Hematopoietic multipotent progenitor cell treated with erythropoietin and hydrocortisone succinate and interleukin-3 and kit ligand, for 17 days (in vitro differentiated cells): ENCODE measurements at regions not wholly inside any gene's neighbourhood (a gene's known extent, or its start where the extent isn't known, plus 50 kb on each side); places are given as distances from the start of the nearest gene placed in this dataset.

Experiments used
- DNase-seq: peaks from one replicate; pipeline ENCODE4 v3.0.0-alpha.2; 2015; ENCODE audit warnings: low spot score

DNA sequence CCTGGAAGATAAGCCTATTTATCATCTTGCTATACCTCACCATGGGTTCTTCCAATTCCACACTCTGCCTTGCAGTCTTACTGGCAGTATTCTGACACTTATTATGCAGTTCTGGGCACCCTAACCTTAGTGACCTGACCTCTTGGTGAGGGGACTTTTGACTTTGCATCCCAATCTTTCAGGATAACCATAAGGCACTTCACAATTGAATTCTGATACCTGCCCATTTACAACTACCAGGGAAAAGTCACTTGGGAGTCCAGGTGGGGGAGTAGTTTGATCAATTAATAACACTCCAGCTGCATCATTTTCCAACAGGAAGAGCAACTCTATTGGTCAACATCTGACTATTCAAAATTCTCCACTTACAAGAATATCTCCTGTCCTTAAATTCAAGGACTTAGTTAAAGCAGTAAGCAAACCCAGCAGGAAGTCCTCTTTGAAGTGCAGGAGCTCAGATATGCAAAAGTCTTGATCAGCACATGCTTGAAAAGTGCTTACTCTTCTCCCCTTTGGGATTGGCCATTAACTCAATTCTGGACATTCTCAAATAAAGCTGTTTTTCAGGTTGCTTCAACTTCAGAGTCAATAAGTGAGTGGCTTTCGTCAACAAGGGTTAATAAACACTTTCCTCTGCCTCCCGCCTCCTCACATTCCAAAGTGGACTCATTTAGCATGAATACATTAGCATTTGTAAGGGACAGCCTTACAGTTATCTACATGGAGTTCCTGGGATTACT is 177.4 kb upstream of the NRIP1 start:
- DNase-seq = no peak

DNA sequence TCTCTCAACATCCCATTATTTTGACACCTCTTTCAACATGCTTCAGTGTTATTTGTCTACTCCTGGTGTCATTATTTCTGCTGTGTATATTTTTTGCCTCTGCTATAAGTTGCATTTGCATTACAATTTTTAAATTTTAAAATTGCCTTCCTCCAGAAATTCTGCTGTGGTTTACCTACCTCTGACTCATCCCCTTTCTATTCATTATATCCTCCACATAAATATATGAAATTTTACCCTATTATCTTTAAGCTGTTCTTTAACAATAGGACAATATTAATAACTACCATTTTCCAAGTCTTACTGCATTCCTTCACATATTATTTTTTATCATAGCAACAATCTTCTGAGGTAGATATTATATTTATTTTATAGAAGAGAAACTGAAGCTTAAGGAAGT is 178.1 kb upstream of the NRIP1 start:
- DNase-seq = no peak

DNA sequence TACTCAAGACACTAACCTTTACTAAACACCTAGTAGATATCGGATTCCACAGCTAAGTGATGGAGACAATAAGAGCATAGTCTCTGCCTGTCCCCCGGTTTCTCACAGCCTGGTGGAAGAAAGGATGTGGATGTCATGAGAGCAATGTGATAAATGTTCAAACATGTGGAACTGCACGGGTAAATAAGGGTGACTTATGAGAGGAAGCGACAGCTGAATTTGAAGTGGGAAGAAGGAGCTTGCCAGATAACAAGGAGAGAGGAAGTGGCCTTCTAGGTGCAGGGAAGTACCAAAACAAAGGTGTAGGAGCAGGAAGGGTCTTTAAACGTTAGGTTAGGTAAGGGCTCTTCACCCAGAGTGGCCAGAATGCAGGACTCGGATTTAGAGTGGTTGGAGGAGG is 178.6 kb upstream of the NRIP1 start:
- DNase-seq = no peak

DNA sequence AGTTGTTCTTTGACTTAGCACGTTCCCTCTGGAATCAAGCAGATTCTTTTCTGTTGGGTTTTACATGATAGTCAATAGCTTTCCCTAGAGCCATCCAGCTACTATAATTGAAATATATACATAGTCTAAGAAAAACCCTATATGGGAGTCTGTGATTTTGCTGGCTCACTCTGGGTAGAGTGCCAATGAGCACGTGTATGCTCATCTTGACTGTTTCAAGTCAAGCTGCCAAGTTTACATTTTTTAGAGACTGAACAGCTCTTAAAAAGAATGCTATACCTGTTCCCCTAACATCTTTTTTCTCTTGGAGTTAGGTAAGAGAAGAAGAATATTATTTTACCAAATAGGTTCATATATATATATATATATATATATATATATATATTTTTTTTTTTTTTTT is 182.8 kb upstream of the NRIP1 start:
- DNase-seq = no peak

DNA sequence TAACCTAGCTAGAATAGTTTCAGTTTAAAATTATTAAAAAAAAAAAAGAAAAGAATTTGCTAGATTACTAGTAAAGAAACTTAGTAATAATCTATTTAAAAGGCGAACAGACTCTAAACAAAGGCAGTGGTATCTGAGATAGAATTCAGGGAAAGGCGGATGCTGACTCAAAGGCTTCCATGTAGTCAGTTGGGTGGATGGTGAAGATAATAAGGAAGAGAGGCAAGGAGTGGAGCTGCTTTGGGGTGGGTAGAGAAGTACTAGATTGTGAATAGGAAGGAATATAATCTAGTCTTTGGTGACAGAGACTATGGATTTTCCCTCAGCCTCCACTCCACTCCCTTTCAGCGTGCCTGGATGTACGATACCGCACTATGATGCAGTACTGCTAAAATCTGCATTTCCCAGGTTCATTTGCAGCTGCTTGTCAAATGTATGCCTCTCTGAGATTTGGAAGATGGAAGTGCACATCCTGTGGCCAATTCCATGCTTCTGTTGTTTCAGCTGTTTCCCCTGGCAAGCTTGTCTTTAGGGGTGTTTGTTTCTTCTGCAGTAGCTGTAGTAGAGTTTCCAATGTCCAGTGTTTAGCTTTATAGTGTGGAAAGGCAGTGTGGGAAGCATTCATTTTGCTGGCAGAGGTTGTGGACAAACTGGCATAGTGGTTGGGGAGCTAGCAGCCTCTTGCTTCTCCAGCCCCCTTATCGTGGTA is 184.6 kb upstream of the NRIP1 start:
- no peak for DNase-seq

DNA sequence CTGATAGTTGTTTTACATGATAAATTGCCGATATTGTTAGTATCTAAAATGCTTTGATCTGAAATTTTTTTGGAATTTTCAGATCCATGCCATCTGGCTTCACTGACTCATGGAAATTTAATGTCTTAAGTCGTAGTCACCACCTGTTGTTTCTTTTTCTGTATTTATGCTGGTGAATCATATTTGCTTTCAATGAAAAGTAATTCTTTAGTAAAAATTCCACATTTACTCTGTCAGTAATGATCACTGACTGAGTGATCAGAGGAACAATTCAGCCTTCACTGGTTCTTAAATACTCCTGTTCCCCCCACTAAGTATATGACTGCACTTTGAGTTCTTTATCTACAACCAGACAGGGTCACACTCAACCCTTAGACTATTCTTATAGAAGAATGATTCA is 185.6 kb upstream of the NRIP1 start:
- no peak for DNase-seq

DNA sequence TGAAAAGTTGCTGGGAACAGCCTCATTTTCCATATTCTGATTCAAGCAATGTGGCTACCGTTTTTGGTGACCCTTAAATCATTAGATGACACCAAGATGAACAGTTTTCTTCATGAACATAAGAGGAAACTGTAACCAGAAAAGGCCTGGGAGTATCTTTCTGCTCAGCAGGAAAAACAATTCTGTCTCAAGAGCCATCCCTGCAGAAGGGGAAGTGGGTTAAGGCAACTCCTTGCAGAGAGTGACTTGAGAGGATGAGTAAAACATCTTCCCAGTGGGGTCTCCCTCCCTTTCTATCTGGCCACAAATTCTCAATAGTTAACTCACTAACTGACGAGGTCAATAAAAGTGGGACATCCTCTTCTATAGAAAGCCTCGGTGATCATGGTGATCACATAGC is 187.6 kb upstream of the NRIP1 start:
- no peak for DNase-seq

DNA sequence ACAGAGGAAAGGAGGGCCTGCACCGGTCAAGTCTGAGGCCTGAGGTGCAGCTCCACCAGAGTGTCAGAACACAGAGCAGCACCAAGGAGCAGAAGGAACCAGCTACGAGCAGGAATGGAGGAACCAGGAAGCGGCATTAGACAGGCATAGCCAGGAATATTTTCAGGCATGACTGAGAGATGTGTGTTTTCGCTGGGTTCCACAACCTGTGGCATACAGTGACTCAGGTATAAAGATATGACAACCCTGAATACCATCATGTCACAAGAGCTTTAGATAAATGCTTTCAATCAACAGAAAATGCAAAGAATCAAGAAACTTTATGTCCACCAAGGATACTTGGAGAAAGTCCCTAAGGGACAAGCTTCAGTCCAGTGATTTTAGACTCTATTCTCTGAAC is 189.3 kb upstream of the NRIP1 start:
- DNase-seq = no peak

DNA sequence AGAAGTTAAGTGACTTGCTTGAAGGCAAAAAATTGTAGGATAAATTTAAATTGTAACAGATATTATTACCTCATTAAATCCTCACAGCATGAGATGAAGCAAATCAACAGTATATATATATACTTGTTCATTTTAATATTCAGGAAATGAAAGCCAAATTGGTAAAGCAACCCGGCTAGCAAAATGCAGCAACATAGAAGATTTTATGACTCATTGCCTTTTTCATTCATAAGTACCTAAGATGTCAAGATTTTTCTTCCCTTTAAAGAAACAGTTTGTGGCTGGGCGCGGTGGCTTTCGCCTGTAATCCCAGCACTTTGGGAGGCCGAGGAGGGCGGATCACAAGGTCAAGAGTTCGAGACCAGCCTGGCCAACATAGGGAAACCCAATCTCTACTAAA is 190.5 kb upstream of the NRIP1 start:
- DNase-seq = no peak

DNA sequence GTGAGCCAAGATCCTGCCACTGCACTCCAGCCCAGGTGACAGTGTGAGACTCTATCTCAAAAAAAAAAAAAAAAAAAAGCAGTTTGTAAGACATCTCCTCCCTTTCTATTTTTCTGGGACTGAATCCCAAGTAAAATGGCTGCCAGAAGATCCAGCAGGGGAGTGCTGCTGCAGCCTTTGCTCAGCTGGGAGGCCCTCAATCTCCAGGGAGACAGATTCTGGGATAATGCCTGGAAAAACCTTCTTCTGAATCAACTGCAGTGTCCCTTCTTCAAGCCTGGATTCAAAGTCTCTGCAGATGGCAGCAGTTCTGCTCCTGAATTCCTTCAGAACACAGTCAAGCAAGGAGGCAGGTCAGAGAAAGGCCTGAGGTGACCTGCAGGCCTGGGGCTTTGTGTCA is 191.0 kb upstream of the NRIP1 start:
- DNase-seq = no peak

DNA sequence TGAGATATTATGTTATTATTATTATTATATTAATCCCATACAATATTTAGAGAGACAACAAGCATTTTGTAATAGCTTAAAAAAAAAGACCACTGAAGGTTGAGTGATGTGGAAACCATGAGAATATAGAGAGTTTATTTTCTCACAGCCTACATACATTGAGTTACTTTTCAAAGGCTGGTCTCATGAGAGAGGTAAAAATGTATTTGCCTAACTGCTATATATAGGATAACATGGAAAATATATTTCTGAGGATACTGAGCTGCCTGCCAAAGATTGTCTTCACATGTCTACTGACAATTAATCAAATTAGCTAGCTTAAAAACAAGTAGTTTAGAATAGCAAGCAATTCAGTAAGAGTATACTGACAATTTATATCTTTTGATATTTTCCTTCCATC is 192.2 kb upstream of the NRIP1 start:
- DNase-seq = no peak

DNA sequence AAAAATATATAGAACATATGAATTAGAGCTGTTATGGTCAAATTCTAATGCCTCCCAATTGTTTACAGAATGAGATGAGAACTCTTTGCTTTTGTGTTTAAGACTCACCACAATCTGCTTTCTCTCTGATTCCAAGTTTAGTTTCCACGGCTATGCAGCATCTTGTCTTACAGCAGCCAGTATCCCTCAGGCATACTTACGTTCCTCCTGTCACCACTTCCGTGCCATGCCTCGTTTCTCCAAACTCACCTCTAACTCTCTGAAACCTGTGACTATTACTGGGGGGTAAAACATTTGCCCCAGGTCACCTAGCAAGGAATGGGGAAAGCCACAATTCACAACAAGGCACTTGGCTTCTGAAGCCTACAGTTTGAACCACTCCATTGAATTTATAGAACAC is 192.8 kb upstream of the NRIP1 start:
- no peak for DNase-seq

DNA sequence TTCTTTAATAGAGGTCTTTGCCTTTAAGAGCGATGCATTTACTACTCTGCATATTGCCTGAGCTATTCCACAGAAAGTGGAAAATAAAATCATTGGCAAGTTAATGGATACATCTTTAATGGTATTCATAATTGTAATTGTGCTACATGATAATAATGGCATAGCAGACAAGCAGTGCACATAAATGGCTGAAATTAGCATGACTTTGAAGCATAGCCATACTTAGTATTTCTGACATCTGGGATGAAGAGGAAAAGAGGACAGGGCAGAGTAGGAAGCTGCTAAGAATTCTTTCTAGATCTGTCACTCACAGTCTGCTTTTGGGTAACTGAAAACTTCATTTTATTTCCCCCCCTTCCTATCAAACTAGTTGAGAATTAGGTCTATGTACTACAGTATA is 195.0 kb upstream of the NRIP1 start:
- no peak for DNase-seq

DNA sequence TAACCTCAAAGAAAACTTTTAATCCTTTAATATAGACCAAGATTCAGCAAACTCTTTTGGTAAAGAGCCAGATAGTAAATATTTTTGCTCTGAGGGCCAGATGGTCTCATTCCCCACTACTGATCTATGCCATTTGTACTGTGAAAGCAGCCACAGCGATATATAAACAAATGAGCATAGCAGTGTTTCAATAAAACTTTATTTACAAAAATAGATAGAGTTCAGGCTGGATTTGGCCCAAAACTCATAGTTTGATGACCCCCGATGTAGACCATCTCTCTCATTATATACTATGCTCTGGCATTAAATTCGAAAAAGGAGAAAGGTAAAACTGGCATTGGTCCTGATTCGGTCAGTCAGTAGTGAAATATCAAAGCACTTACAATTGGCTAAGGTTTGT is 195.8 kb upstream of the NRIP1 start:
- DNase-seq = no peak

DNA sequence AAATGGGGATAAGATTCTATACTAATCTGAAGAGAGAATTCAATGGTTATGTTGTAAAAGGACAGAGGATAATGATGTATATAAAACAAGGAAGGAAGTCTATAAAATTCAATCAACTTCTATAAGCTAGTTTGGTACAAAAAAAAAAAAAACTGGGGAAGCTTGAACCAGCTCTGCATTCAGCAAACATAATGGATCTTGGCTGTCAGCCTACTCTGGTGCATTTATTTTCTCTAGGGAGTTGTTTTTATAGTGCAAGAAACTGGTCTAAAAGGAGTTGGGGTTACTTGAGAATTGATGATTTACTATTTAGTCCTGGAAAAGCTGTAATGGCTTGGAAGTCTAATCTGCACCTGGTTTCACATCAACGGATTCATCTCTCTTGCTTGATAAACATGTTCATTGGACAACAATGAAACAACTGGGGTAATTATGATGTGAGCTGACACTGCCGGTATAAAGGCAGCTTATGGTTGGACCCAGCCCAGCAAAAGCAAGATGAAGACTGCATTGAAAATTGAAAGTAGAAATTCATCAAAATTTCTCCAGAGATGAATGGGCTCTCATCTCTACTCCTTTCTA is 199.4 kb upstream of the NRIP1 start:
- DNase-seq = no peak

DNA sequence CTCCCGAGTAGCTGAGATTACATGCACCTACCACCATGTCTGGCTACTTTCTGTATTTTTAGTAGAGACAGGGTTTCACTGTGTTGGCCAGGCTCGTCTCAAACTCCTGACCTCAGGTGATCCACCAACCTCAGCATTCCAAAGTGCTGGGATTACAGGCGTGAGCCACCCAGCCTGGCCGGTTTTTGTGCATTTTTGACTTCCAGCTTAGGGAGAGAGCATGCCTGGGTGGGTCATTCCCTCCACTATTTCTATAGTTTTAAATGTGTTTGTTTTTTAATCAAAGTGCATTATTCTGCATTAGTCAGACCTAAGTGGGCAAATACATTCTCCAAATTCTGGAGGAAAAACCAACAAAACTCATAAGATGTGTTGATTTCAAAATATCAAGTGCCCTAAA is 207.4 kb upstream of the NRIP1 start:
- DNase-seq = no peak

DNA sequence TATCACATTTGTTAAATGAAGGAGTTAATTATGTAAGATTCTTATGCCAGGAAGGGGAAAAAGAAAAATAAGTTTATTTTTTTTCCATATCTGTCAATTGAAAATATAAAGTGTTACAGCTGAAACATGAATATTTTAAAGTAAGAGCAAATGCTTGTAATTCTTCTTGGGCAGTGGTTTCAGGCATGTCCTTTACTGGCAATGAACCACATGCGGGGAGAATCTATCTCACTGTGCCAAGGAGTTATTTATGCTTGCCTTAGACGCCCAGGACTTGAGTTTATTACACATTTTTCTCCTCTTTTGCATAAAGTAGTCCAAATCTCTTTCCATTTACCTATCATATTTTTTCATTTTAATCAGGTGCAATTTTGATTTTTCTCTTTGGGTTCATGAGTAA is 207.8 kb upstream of the NRIP1 start:
- no peak for DNase-seq

DNA sequence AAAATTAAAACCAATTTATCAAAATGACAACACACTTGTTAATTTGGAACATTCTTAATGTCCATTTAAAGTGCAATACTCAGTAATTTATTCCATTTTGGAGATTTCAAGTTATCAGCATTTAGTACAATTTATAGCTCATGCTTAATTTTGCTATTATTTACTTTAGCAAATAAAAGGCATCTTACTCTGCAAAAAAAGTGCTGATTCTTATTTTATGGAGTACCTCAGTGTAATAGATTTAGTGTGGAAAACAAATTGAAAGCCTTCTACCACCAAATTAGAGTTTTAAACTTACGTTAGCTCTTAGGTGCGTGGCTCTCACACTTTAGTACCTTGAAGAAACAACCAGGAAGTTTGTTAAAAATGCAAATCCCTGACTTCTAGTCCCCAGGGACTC is 208.4 kb upstream of the NRIP1 start:
- DNase-seq = no peak

DNA sequence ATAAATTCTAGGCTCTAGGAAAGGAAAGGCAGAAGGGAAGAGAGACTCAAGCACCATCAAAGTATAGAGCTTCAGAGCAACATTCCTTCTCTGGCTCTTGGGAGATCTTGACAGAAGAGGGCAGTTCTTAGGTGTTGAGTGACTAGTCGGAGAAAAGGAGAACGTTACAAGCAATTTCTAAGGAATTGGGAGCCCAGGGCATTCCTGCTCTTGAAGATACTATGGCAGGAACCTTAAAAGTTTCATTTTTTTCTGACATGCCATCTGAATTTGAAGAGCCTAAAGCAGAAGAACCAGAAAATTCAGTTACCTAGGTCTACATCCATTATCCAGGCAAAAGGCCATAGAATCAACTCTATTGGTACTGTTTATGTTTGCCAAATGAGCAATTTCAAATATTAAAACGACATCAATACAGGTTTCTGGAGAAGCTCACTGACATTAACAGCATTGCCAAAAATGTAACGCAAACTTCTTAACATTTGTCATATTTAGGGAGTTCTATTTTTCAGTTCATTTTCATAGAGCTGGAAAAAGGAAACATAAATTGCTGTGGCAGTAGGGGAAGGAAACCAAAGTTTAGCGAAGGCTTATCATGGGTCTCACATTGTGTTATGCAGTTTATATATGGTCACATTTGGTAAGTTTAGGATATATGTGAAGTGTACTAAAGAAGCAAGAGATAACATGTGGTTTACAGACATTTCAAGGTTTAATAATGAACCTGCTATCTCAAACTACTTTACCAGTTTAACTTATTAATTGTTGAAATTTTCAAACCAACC is 210.1 kb upstream of the NRIP1 start:
- no peak for DNase-seq

DNA sequence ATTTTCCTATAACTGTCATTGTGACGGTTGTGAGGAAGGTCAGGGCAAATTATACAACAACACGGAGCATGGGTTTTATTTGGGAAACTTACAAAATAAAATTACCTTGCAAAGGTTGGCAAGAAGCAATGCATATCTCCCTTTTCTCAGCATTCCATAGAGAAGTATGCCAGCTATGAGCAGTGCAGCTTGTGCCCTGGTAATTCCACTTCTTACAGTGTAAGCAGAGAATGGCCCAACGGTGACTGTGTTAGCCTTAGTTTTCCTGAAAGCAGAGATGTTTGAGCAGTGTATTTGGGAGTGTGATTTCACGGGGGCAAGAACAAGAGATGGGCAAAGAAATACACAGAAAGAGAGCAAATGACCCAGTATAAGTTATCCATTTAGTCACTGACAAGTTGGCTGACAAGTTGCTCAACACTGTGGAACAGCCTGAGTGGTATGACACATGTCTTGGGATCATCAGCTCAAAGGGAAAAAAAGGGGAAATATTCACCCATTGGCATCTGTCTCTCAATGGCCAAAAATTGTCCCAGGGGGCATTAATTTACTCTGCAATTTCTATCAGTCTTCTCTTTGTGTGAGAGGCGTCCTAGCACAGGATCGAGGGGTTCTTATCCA is 210.9 kb upstream of the NRIP1 start:
- no peak for DNase-seq

DNA sequence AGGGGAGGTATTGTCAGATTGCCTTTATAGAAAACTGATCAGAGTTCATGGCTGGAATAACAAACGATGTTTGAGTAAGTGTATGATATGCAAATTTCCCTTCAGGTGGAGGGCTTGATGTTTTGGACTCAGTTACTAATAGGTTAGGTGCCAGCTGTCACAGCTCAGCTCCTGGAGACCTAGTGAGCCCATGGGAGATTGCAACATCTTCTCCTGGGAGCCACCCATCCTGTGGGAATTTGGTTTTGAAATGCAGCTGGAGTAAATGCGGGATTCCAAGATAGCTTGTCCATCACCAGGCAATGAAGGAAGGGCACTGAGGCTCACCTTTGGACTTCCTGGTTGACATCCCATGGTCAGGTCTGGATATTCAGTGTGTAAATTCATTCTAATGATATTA is 211.4 kb upstream of the NRIP1 start:
- DNase-seq = no peak

DNA sequence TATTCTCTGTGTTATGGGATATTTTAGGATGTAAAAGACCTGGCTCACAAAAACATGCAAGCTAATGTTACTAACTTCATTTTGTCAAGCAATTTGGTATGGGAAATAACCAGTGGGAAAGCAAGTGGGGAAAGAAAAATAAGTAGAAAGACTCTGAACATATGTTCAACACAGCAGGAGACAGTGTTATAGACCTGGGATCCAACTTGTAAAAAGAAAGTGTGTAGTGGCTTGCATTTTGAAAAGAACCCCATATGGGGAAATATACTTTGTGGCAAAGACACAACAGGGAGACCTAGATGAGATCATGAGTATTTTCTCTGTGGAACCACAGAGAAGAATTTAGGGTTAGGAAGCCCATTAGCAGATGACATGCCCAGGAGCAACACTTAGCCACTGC is 212.7 kb upstream of the NRIP1 start:
- DNase-seq = no peak
